GM23338 (cell line): ENCODE measurements at regions not wholly inside any gene's neighbourhood (a gene's known extent, or its start where the extent isn't known, plus 50 kb on each side); places are given as distances from the start of the nearest gene placed in this dataset.

ENCODE experiments used
- CREB1 ChIP-seq: fragments of 250-450 bp; sonication (Bioruptor Pico); IDR thresholded peaks from 2 replicates; pipeline ENCODE4 v1.5.0; 2020; ENCODE audit warnings: low read depth, mild to moderate bottlenecking, moderate library complexity
- EZH2 ChIP-seq: fragments of 200-600 bp; sonication (generic); IDR thresholded peaks from one replicate; pipeline ENCODE4 v1.8.0; 2017; ENCODE audit warnings: antibody characterized with exemption, mild to moderate bottlenecking, low read depth; ENCODE audit not compliant: unreplicated experiment
- EZH2phosphoT487 ChIP-seq: fragments of 200-600 bp; sonication (generic); IDR thresholded peaks from one replicate; pipeline ENCODE4 v1.8.1; 2018; ENCODE audit warnings: antibody characterized with exemption; ENCODE audit not compliant: unreplicated experiment
- JUNB ChIP-seq: IDR thresholded peaks from one replicate; pipeline ENCODE4 v1.6.1; 2016; ENCODE audit warnings: antibody characterized with exemption; ENCODE audit not compliant: unreplicated experiment
- NANOG ChIP-seq: IDR thresholded peaks from 2 replicates; pipeline ENCODE4 v1.6.1; 2016; ENCODE audit warnings: antibody characterized with exemption, borderline replicate concordance
- POLR2AphosphoS5 ChIP-seq: IDR thresholded peaks from 2 replicates; pipeline ENCODE4 v1.6.1; 2016; ENCODE audit warnings: antibody characterized with exemption, low read depth
- STAT1 ChIP-seq: IDR thresholded peaks from one replicate; pipeline ENCODE4 v1.6.1; 2016; ENCODE audit warnings: antibody characterized with exemption; ENCODE audit not compliant: unreplicated experiment
- TF ChIP-seq, protein P1 (sequence below), 2 experiments: fragments of 200-600 bp in 1 of 2; sonication (generic) in 1 of 2; conservative IDR thresholded peaks; 2 replicates each; pipeline versions ENCODE4 v1.5.1 to v1.6.1; 2016 to 2017; ENCODE audit warnings: antibody characterized with exemption in 2 of 2, low read depth in 2 of 2, mild to moderate bottlenecking in 2 of 2, moderate library complexity in 1 of 2
- TF ChIP-seq, protein P2 (sequence below): IDR thresholded peaks from one replicate; pipeline ENCODE4 v1.6.1; 2018; ENCODE audit warnings: antibody characterized with exemption; ENCODE audit not compliant: unreplicated experiment
- TF ChIP-seq, protein P3 (sequence below): IDR thresholded peaks from 2 replicates; pipeline ENCODE4 v1.6.1; 2016; ENCODE audit warnings: antibody characterized with exemption
- TF ChIP-seq, protein P4 (sequence below): fragments of 250-450 bp; sonication (Bioruptor Pico); IDR thresholded peaks from 2 replicates; pipeline ENCODE4 v1.5.0; 2020; ENCODE audit warnings: mild to moderate bottlenecking, moderate library complexity

DNA sequence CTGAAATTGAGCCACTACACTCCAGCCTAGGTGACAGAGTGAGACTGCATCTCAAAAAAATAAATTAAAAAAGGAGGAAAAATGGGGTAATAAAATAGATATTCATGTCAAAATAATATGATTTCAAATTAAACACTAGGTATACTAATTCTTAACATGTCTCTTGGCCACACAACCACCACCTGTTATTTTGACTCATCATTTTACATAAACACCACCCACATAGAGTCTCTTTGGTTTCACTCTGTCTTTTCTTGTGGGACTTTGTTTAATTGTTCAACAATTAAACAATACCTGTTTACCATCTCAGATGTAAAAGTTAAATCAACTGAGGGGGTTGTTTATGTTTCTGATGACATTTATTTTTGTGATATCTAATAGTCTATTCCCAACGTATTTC, 476.8 kb upstream of the ADGRB3 start:
- TF ChIP-seq, protein P1, sequence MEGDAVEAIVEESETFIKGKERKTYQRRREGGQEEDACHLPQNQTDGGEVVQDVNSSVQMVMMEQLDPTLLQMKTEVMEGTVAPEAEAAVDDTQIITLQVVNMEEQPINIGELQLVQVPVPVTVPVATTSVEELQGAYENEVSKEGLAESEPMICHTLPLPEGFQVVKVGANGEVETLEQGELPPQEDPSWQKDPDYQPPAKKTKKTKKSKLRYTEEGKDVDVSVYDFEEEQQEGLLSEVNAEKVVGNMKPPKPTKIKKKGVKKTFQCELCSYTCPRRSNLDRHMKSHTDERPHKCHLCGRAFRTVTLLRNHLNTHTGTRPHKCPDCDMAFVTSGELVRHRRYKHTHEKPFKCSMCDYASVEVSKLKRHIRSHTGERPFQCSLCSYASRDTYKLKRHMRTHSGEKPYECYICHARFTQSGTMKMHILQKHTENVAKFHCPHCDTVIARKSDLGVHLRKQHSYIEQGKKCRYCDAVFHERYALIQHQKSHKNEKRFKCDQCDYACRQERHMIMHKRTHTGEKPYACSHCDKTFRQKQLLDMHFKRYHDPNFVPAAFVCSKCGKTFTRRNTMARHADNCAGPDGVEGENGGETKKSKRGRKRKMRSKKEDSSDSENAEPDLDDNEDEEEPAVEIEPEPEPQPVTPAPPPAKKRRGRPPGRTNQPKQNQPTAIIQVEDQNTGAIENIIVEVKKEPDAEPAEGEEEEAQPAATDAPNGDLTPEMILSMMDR (conservative IDR thresholded peaks at IDR 0.05; ENCODE audit: low read depth in 2 of 2) = no peak
- TF ChIP-seq, protein P2, sequence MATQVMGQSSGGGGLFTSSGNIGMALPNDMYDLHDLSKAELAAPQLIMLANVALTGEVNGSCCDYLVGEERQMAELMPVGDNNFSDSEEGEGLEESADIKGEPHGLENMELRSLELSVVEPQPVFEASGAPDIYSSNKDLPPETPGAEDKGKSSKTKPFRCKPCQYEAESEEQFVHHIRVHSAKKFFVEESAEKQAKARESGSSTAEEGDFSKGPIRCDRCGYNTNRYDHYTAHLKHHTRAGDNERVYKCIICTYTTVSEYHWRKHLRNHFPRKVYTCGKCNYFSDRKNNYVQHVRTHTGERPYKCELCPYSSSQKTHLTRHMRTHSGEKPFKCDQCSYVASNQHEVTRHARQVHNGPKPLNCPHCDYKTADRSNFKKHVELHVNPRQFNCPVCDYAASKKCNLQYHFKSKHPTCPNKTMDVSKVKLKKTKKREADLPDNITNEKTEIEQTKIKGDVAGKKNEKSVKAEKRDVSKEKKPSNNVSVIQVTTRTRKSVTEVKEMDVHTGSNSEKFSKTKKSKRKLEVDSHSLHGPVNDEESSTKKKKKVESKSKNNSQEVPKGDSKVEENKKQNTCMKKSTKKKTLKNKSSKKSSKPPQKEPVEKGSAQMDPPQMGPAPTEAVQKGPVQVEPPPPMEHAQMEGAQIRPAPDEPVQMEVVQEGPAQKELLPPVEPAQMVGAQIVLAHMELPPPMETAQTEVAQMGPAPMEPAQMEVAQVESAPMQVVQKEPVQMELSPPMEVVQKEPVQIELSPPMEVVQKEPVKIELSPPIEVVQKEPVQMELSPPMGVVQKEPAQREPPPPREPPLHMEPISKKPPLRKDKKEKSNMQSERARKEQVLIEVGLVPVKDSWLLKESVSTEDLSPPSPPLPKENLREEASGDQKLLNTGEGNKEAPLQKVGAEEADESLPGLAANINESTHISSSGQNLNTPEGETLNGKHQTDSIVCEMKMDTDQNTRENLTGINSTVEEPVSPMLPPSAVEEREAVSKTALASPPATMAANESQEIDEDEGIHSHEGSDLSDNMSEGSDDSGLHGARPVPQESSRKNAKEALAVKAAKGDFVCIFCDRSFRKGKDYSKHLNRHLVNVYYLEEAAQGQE = no peak
- no peak for TF ChIP-seq CREB1 (CRISPR knock-in tag)
- no peak for TF ChIP-seq JUNB
- TF ChIP-seq EZH2 = no peak
- no peak for TF ChIP-seq POLR2AphosphoS5
- TF ChIP-seq, protein P3, sequence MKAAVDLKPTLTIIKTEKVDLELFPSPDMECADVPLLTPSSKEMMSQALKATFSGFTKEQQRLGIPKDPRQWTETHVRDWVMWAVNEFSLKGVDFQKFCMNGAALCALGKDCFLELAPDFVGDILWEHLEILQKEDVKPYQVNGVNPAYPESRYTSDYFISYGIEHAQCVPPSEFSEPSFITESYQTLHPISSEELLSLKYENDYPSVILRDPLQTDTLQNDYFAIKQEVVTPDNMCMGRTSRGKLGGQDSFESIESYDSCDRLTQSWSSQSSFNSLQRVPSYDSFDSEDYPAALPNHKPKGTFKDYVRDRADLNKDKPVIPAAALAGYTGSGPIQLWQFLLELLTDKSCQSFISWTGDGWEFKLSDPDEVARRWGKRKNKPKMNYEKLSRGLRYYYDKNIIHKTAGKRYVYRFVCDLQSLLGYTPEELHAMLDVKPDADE = no peak
- no peak for TF ChIP-seq EZH2phosphoT487
- no peak for TF ChIP-seq NANOG
- TF ChIP-seq, protein P4, sequence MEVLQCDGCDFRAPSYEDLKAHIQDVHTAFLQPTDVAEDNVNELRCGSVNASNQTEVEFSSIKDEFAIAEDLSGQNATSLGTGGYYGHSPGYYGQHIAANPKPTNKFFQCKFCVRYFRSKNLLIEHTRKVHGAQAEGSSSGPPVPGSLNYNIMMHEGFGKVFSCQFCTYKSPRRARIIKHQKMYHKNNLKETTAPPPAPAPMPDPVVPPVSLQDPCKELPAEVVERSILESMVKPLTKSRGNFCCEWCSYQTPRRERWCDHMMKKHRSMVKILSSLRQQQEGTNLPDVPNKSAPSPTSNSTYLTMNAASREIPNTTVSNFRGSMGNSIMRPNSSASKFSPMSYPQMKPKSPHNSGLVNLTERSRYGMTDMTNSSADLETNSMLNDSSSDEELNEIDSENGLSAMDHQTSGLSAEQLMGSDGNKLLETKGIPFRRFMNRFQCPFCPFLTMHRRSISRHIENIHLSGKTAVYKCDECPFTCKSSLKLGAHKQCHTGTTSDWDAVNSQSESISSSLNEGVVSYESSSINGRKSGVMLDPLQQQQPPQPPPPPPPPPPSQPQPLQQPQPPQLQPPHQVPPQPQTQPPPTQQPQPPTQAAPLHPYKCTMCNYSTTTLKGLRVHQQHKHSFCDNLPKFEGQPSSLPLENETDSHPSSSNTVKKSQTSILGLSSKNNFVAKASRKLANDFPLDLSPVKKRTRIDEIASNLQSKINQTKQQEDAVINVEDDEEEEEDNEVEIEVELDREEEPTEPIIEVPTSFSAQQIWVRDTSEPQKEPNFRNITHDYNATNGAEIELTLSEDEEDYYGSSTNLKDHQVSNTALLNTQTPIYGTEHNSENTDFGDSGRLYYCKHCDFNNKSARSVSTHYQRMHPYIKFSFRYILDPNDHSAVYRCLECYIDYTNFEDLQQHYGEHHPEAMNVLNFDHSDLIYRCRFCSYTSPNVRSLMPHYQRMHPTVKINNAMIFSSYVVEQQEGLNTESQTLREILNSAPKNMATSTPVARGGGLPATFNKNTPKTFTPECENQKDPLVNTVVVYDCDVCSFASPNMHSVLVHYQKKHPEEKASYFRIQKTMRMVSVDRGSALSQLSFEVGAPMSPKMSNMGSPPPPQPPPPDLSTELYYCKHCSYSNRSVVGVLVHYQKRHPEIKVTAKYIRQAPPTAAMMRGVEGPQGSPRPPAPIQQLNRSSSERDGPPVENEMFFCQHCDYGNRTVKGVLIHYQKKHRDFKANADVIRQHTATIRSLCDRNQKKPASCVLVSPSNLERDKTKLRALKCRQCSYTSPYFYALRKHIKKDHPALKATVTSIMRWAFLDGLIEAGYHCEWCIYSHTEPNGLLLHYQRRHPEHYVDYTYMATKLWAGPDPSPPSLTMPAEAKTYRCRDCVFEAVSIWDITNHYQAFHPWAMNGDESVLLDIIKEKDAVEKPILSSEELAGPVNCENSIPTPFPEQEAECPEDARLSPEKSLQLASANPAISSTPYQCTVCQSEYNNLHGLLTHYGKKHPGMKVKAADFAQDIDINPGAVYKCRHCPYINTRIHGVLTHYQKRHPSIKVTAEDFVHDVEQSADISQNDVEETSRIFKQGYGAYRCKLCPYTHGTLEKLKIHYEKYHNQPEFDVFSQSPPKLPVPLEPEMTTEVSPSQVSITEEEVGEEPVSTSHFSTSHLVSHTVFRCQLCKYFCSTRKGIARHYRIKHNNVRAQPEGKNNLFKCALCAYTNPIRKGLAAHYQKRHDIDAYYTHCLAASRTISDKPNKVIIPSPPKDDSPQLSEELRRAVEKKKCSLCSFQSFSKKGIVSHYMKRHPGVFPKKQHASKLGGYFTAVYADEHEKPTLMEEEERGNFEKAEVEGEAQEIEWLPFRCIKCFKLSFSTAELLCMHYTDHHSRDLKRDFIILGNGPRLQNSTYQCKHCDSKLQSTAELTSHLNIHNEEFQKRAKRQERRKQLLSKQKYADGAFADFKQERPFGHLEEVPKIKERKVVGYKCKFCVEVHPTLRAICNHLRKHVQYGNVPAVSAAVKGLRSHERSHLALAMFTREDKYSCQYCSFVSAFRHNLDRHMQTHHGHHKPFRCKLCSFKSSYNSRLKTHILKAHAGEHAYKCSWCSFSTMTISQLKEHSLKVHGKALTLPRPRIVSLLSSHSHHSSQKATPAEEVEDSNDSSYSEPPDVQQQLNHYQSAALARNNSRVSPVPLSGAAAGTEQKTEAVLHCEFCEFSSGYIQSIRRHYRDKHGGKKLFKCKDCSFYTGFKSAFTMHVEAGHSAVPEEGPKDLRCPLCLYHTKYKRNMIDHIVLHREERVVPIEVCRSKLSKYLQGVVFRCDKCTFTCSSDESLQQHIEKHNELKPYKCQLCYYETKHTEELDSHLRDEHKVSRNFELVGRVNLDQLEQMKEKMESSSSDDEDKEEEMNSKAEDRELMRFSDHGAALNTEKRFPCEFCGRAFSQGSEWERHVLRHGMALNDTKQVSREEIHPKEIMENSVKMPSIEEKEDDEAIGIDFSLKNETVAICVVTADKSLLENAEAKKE (CRISPR knock-in tag) = no peak
- TF ChIP-seq STAT1 = no peak
